ENCODE measurements at regions not wholly inside any gene's neighbourhood (a gene's known extent, or its start where the extent isn't known, plus 50 kb on each side); places are given as distances from the start of the nearest gene placed in this dataset.

DNA sequence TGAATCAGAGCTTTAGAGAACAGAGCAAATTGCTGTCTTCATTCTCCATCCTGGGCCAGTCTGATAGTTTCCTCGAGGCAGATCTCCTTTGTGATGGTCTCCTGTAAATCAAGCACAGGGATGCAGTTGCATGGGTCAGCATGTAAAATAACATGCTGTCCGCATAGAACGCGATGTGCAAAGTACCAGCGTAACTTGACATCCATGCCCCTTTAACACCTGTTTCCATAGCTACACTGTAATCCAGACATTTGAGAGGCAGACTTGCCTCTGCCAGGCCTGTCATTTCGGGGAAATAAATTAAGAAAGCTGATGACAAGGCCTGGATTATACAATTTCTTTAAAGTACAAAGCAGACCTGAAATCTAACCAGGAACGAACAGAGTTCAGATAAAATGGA is 413.5 kb downstream of the TLE4 start:
- no peaks in the 10 kb centered on the region for H3K9me3 ChIP-seq
- intact Hi-C loops (cut with DNase I): no loop called here
- no peak overlapping the region for H3K4me3 ChIP-seq
- TF ChIP-seq, protein P1, sequence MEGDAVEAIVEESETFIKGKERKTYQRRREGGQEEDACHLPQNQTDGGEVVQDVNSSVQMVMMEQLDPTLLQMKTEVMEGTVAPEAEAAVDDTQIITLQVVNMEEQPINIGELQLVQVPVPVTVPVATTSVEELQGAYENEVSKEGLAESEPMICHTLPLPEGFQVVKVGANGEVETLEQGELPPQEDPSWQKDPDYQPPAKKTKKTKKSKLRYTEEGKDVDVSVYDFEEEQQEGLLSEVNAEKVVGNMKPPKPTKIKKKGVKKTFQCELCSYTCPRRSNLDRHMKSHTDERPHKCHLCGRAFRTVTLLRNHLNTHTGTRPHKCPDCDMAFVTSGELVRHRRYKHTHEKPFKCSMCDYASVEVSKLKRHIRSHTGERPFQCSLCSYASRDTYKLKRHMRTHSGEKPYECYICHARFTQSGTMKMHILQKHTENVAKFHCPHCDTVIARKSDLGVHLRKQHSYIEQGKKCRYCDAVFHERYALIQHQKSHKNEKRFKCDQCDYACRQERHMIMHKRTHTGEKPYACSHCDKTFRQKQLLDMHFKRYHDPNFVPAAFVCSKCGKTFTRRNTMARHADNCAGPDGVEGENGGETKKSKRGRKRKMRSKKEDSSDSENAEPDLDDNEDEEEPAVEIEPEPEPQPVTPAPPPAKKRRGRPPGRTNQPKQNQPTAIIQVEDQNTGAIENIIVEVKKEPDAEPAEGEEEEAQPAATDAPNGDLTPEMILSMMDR (IDR thresholded peaks at IDR 0.05): no peak
- H3K27ac ChIP-seq: no peak overlapping the region
- ATAC-seq: no peak
- DNase-seq: no peak
- no peaks in the 10 kb centered on the region for H3K27me3 ChIP-seq
- no peaks in the 10 kb centered on the region for H3K36me3 ChIP-seq
- no peaks in the 10 kb centered on the region for H3K4me1 ChIP-seq

DNA sequence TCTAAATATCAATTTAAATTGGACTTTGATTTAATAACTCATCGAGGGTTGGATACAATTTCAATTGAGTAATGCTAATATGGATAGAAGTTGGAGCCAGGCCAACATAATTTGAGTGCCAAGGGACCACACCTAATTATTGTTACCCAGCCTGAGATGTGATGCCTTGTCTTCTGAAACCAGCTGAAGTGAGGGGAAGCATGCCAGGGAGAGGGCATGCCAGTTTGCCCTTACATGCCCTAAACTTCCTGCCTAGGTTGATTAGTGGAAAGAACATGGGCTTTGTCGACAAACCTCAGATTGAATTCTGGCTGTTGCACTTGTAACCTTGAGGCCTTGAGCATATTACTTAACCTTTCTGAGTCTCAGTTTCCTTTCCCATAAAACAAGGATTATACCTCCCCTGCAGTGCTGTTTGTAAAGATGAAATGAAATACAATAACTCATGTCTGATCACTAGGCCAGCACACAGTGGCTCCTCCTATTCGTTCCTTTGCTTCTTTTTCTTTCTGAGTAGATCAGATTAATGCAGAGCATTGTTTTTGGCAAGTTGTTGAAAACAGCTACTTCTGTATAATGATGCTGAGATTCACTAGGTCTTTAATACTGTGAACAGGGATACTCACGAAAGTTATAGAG is 412.8 kb downstream of the TLE4 start:
- intact Hi-C loops (cut with DNase I): no loop called here
- Histone ChIP-seq H3K36me3 (no peaks in the 10 kb centered on the region), H3K9me3 (no peaks in the 10 kb centered on the region), H3K4me1 (no peaks in the 10 kb centered on the region), H3K27me3 (no peaks in the 10 kb centered on the region), H3K4me3 (no peak overlapping the region), H3K27ac (no peak overlapping the region)
- ATAC-seq: no peak
- DNase-seq: no peak
- TF ChIP-seq, protein P1 (IDR thresholded peaks at IDR 0.05): no peak

DNA sequence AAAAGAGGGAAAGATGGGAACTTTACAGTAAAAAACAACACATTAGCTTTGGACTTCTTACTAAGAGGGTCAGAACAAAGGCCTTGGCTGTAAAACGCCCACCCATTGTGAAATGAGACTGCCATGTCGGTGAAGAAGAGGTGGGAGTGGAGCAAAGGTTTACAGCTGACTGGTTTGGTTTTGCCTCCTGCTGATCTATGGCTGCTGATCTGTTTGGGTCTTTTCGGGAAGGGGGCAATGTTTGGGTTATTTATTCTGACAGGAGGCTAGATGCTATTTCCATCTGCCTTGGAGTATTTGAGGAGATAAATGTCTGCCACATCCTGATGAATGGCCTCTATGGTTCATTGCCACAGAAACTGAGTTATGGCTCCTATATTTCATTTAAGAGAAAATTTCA is 408.7 kb downstream of the TLE4 start:
- Histone ChIP-seq H3K9me3 (no peaks in the 10 kb centered on the region), H3K4me1 (no peaks in the 10 kb centered on the region), H3K36me3 (no peaks in the 10 kb centered on the region), H3K27ac (no peak overlapping the region), H3K4me3 (no peak overlapping the region), H3K27me3 (no peaks in the 10 kb centered on the region)
- ATAC-seq: no peak
- intact Hi-C loops (cut with DNase I): no loop called here
- TF ChIP-seq, protein P1 (IDR thresholded peaks at IDR 0.05): no peak
- DNase-seq: no peak

DNA sequence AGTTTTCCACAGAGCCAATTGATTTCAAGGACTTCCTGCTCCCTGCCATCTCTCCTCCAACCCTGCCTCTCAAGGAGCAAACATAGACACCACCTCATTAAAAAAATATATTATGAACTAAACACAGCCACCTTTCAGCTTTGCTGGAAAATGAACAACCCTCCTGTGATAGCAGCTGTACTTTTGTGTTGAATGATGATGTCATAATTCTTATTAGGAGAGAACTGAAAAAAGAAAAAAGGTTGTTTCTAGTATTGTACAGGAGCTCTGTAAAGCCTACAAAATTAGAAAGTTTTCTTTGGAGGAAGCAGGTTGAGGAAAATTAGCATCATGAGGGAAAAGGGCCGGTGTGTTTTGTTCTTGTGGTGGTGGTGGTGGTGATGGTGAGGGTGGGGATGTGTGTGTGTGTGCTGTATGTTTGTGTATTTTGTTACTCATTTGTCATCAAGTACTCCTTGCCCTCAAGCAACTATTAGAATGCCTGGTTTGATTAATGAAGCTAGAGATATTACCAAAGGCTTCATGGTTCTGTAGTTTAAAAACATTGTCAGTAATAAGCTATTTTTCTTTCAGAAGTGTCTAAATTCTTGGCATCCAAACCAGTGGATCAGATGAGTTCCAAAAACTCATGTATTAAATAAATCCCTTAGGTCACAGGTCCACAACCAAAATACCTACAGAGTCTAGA is 405.9 kb downstream of the TLE4 start:
- intact Hi-C loops (cut with DNase I): no loop called here
- Histone ChIP-seq H3K9me3 (no peaks in the 10 kb centered on the region), H3K4me1 (no peaks in the 10 kb centered on the region), H3K27me3 (no peaks in the 10 kb centered on the region), H3K27ac (no peak overlapping the region), H3K36me3 (no peaks in the 10 kb centered on the region), H3K4me3 (no peak overlapping the region)
- DNase-seq: no peak
- ATAC-seq: no peak
- TF ChIP-seq, protein P1 (IDR thresholded peaks at IDR 0.05): no peak

DNA sequence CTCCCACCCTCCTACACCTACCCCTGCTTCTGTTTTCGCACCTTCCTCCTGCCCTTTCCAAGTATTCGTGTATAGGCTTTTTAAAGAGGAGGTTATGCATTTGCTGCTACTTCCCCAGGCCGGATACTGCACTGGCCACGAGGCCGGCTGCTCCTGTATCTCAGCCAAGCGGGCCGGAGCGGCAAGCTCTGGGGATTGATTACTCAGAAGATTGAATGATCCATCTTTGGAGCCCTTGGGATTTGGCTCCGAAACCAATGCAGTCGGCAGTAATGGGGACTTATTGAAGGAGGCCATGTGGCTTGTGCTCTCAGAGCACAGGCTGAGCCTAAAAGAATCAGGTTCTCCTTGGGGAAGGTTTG is 405.3 kb downstream of the TLE4 start:
- Histone ChIP-seq H3K4me3 (no peak overlapping the region), H3K4me1 (no peaks in the 10 kb centered on the region), H3K27ac (no peak overlapping the region), H3K27me3 (no peaks in the 10 kb centered on the region), H3K9me3 (no peaks in the 10 kb centered on the region), H3K36me3 (no peaks in the 10 kb centered on the region)
- DNase-seq: peak in 1 of 4 donors; percentile 67
- ATAC-seq: no peak
- TF ChIP-seq, protein P1 (IDR thresholded peaks at IDR 0.05): no peak
- intact Hi-C loops (cut with DNase I): no loop called here

Measured in left lung (tissue), 4 donors.